T-helper 1 cell treated with Interleukin-12 subunit alpha and Interleukin-12 subunit beta and Interleukin-4 antibody, amounts not matched to agents 30 μg/mL and 1 μg/mL, for 36 hours (primary cell): ENCODE measurements at regions not wholly inside any gene's neighbourhood (a gene's known extent, or its start where the extent isn't known, plus 50 kb on each side); places are given as distances from the start of the nearest gene placed in this dataset.
"Not testable (repeated sequence)": the region's sequence is repeated elsewhere in the genome, so short reads cannot be mapped to it uniquely, and the experiment has no call there.

ENCODE experiments used
- H3K27ac Mint-ChIP-seq: one replicate; pipeline ENCODE4 v1.8.0; 2021; ENCODE audit warnings: mild to moderate bottlenecking, mixed read lengths
- H3K27me3 Mint-ChIP-seq: one replicate; pipeline ENCODE4 v1.8.0; 2021; ENCODE audit warnings: low read depth, mixed read lengths
- H3K36me3 Mint-ChIP-seq: one replicate; pipeline ENCODE4 v1.8.0; 2021; ENCODE audit warnings: low read depth, mixed read lengths
- H3K4me1 Mint-ChIP-seq: one replicate; pipeline ENCODE4 v1.8.0; 2021; ENCODE audit warnings: low read depth, mixed read lengths
- H3K4me3 Mint-ChIP-seq: one replicate; pipeline ENCODE4 v1.8.0; 2021; ENCODE audit warnings: mild to moderate bottlenecking, moderate library complexity, mixed read lengths
- H3K9me3 Mint-ChIP-seq: one replicate; pipeline ENCODE4 v1.8.0; 2021; ENCODE audit warnings: mixed read lengths

- not testable (repeated sequence) for H3K4me3 Mint-ChIP-seq, H3K27ac Mint-ChIP-seq, H3K9me3 Mint-ChIP-seq, H3K36me3 Mint-ChIP-seq, H3K4me1 Mint-ChIP-seq, H3K27me3 Mint-ChIP-seq
Measured at GRCh38 chr1:146521804-146522203, 293.0 kb upstream of the NOTCH2NLA start.

- not testable (repeated sequence) for H3K36me3 Mint-ChIP-seq
Measured at GRCh38 chr1:146513754-146514153, 284.9 kb upstream of the NOTCH2NLA start.

GRCh38 chr1:146511047-146511777 lies 282.4 kb upstream of the NOTCH2NLA start:
- not testable (repeated sequence) for H3K9me3 Mint-ChIP-seq, H3K4me3 Mint-ChIP-seq, H3K27me3 Mint-ChIP-seq, H3K27ac Mint-ChIP-seq, H3K36me3 Mint-ChIP-seq, H3K4me1 Mint-ChIP-seq

More at GRCh38 chr1:146513754-146514153, 284.9 kb upstream of the NOTCH2NLA start:
- H3K27me3 Mint-ChIP-seq, H3K4me1 Mint-ChIP-seq, H3K27ac Mint-ChIP-seq, H3K9me3 Mint-ChIP-seq, H3K4me3 Mint-ChIP-seq: not testable (repeated sequence)

GRCh38 chr1:146510248-146510983 lies 281.6 kb upstream of the NOTCH2NLA start:
- not testable (repeated sequence) for H3K27ac Mint-ChIP-seq, H3K4me3 Mint-ChIP-seq, H3K36me3 Mint-ChIP-seq, H3K4me1 Mint-ChIP-seq, H3K27me3 Mint-ChIP-seq, H3K9me3 Mint-ChIP-seq

GRCh38 chr1:146504121-146504520 lies 275.3 kb upstream of the NOTCH2NLA start:
- H3K9me3 Mint-ChIP-seq: not testable (repeated sequence)

GRCh38 chr1:146487555-146487954 lies 258.7 kb upstream of the NOTCH2NLA start:
- not testable (repeated sequence) for H3K4me1 Mint-ChIP-seq, H3K36me3 Mint-ChIP-seq

More at GRCh38 chr1:146504121-146504520, 275.3 kb upstream of the NOTCH2NLA start:
- H3K27me3 Mint-ChIP-seq, H3K27ac Mint-ChIP-seq, H3K4me3 Mint-ChIP-seq, H3K4me1 Mint-ChIP-seq, H3K36me3 Mint-ChIP-seq: not testable (repeated sequence)

GRCh38 chr1:146487155-146487554 lies 258.3 kb upstream of the NOTCH2NLA start:
- not testable (repeated sequence) for H3K4me1 Mint-ChIP-seq, H3K4me3 Mint-ChIP-seq, H3K9me3 Mint-ChIP-seq, H3K36me3 Mint-ChIP-seq, H3K27me3 Mint-ChIP-seq, H3K27ac Mint-ChIP-seq

More at GRCh38 chr1:146487555-146487954, 258.7 kb upstream of the NOTCH2NLA start:
- not testable (repeated sequence) for H3K9me3 Mint-ChIP-seq, H3K4me3 Mint-ChIP-seq, H3K27me3 Mint-ChIP-seq, H3K27ac Mint-ChIP-seq

GRCh38 chr1:146486300-146487014 lies 257.6 kb upstream of the NOTCH2NLA start:
- Mint-ChIP-seq H3K27ac (peak overlapping the region; percentile 20), H3K4me3 (peak overlapping the region; percentile 58)
- not testable (repeated sequence) for H3K9me3 Mint-ChIP-seq, H3K36me3 Mint-ChIP-seq, H3K27me3 Mint-ChIP-seq, H3K4me1 Mint-ChIP-seq

GRCh38 chr1:146484195-146484594 lies 255.4 kb upstream of the NOTCH2NLA start:
- H3K4me3 Mint-ChIP-seq, H3K36me3 Mint-ChIP-seq, H3K27me3 Mint-ChIP-seq, H3K27ac Mint-ChIP-seq, H3K4me1 Mint-ChIP-seq, H3K9me3 Mint-ChIP-seq: not testable (repeated sequence)

GRCh38 chr1:146479188-146479587 lies 250.4 kb upstream of the NOTCH2NLA start:
- not testable (repeated sequence) for H3K4me1 Mint-ChIP-seq, H3K9me3 Mint-ChIP-seq, H3K27me3 Mint-ChIP-seq, H3K4me3 Mint-ChIP-seq, H3K27ac Mint-ChIP-seq, H3K36me3 Mint-ChIP-seq

- not testable (repeated sequence) for H3K27me3 Mint-ChIP-seq, H3K4me3 Mint-ChIP-seq, H3K36me3 Mint-ChIP-seq, H3K4me1 Mint-ChIP-seq, H3K9me3 Mint-ChIP-seq, H3K27ac Mint-ChIP-seq
Measured at GRCh38 chr1:146478125-146478720, 249.4 kb upstream of the NOTCH2NLA start.

GRCh38 chr1:146475086-146475485 lies 246.3 kb upstream of the NOTCH2NLA start:
- H3K36me3 Mint-ChIP-seq, H3K4me3 Mint-ChIP-seq: not testable (repeated sequence)

GRCh38 chr1:146474216-146474615 lies 245.4 kb upstream of the NOTCH2NLA start:
- not testable (repeated sequence) for H3K36me3 Mint-ChIP-seq, H3K4me3 Mint-ChIP-seq, H3K4me1 Mint-ChIP-seq, H3K27ac Mint-ChIP-seq, H3K27me3 Mint-ChIP-seq, H3K9me3 Mint-ChIP-seq

More at GRCh38 chr1:146475086-146475485, 246.3 kb upstream of the NOTCH2NLA start:
- H3K4me1 Mint-ChIP-seq, H3K27me3 Mint-ChIP-seq, H3K9me3 Mint-ChIP-seq, H3K27ac Mint-ChIP-seq: not testable (repeated sequence)

- H3K4me1 Mint-ChIP-seq, H3K27me3 Mint-ChIP-seq, H3K9me3 Mint-ChIP-seq, H3K36me3 Mint-ChIP-seq: not testable (repeated sequence)
- Mint-ChIP-seq H3K27ac (peak overlapping the region; percentile 88), H3K4me3 (peak overlapping the region; percentile 88)
Measured at GRCh38 chr1:146472192-146472861, 243.5 kb upstream of the NOTCH2NLA start.
